ENCODE measurements at regions not wholly inside any gene's neighbourhood (a gene's known extent, or its start where the extent isn't known, plus 50 kb on each side); places are given as distances from the start of the nearest gene placed in this dataset.

DNA sequence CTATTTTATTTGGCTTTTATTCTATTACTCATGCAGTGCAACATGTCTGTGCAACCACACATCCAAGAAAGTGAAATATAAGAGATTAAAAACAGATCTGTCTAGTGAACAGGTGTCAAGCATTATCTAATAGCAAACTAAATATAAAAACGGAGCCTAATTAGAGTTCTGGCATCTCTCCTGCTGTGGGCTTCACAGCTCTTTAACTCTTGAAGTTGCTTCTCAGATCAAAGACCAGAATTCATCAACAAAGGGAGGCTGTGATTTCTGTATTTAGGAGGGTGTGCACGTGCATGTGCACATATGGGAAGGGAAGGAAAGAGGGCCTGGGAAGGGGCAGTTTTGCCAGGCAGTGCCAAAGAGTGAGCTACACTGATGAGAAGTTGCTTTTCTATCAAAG, 81.0 kb downstream of the MIS18A start:
- no peak overlapping the region for H3K4me3 ChIP-seq
- 2% methylated on average over 2 of the region's 2 CpGs for WGBS (ENCODE audit: insufficient coverage, insufficient replicate concordance, low lambda C conversion rate, missing lambda C conversion rate)
- POLR2A ChIA-PET, result no interaction called here
- no peaks in the 10 kb centered on the region for H3K36me3 ChIP-seq (ENCODE audit: control insufficient read depth in 2 of 2, insufficient read depth in 2 of 2, low read length in 1 of 2)
- FAIRE-seq (no peak), ATAC-seq (no peak), DNase-seq (ENCODE audit: low read depth, low spot score) (no peak)
- TF ChIP-seq RB1 (IDR thresholded peaks at IDR 0.05; ENCODE audit: borderline replicate concordance) (no peak), ZNF207 (IDR thresholded peaks at IDR 0.05; ENCODE audit: borderline replicate concordance) (no peak)
- no peak overlapping the region for H2AFZ ChIP-seq (ENCODE audit: control insufficient read depth, low read depth, low read length)
- RAD21 ChIA-PET (ENCODE audit: unreplicated experiment), result no interaction called here
- in situ Hi-C loops (cut with MboI) (no loop called here), intact Hi-C loops (cut with micrococcal nuclease; ENCODE audit: unreplicated experiment) (no loop called here)
- no TSS peak for BruUV-seq (replicated peaks)
- no peak overlapping the region for H3K4me2 ChIP-seq (ENCODE audit: control insufficient read depth, insufficient read depth)
- CTCF ChIA-PET, result no interaction called here
- H4K20me1 ChIP-seq (ENCODE audit: control insufficient read depth, insufficient read depth), result no peaks in the 10 kb centered on the region
- no peaks in the 10 kb centered on the region for H3K4me1 ChIP-seq (ENCODE audit: control insufficient read depth, insufficient read depth, low read length)
- no peak overlapping the region for H3K9ac ChIP-seq (ENCODE audit: control insufficient read depth, insufficient read depth, low read length)
- SMC1A ChIA-PET (ENCODE audit: uncharacterized antibody, unreplicated experiment), result no interaction called here
- no peaks in the 10 kb centered on the region for H3K79me2 ChIP-seq (ENCODE audit: control insufficient read depth, insufficient read depth, low read length)
- H3K27me3 ChIP-seq (replicated peaks in 1 of 2; ENCODE audit: control insufficient read depth in 2 of 2, insufficient read depth in 2 of 2, low read length in 1 of 2), result no peaks in the 10 kb centered on the region
- no peak overlapping the region for H3K27ac ChIP-seq (ENCODE audit: control insufficient read depth, insufficient read depth)
- H3K9me3 ChIP-seq (replicated peaks; ENCODE audit: control insufficient read depth, insufficient read depth, low read length), result no peaks in the 10 kb centered on the region; the same call in 2 of the 3 replicates

DNA sequence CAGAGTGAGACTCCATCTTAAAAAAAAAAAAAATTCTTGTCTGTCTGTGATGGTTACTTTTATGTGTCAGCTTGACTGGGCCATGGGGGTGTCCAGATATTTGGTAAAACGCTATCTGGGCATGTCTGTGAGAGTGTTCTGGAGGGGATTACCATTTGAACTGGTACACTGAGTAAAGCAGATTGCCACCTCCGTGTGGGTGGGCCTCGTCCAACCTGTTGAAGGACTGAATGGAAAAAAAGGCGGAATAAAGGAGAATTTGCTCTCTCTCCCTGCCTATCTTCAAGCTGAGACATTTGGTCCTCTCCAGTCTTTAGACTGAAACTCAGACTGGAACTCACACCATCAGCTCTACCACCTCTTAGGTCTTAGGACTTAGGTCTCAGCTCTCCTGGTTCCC, 82.8 kb downstream of the MIS18A start:
- Histone ChIP-seq H3K4me3 (no peak overlapping the region), H3K4me1 (ENCODE audit: control insufficient read depth, insufficient read depth, low read length) (no peaks in the 10 kb centered on the region; the same call in 1 of the 2 replicates), H3K79me2 (ENCODE audit: control insufficient read depth, insufficient read depth, low read length) (no peaks in the 10 kb centered on the region), H4K20me1 (ENCODE audit: control insufficient read depth, insufficient read depth) (no peaks in the 10 kb centered on the region), H3K27me3 (replicated peaks in 1 of 2; ENCODE audit: control insufficient read depth in 2 of 2, insufficient read depth in 2 of 2, low read length in 1 of 2) (no peaks in the 10 kb centered on the region), H3K27ac (ENCODE audit: control insufficient read depth, insufficient read depth) (no peak overlapping the region), H3K4me2 (ENCODE audit: control insufficient read depth, insufficient read depth) (no peak overlapping the region), H3K9ac (ENCODE audit: control insufficient read depth, insufficient read depth, low read length) (no peak overlapping the region), H2AFZ (ENCODE audit: control insufficient read depth, low read depth, low read length) (no peak overlapping the region), H3K9me3 (replicated peaks; ENCODE audit: control insufficient read depth, insufficient read depth, low read length) (no peaks in the 10 kb centered on the region; the same call in 2 of the 3 replicates), H3K36me3 (ENCODE audit: control insufficient read depth in 2 of 2, insufficient read depth in 2 of 2, low read length in 1 of 2) (no peaks in the 10 kb centered on the region)
- ChIA-PET SMC1A (ENCODE audit: uncharacterized antibody, unreplicated experiment) (no interaction called here), RAD21 (ENCODE audit: unreplicated experiment) (no interaction called here), POLR2A (no interaction called here), CTCF (no interaction called here)
- 10% methylated on average over 4 of the region's 4 CpGs for WGBS (ENCODE audit: insufficient coverage, insufficient replicate concordance, low lambda C conversion rate, missing lambda C conversion rate)
- intact Hi-C loops (cut with micrococcal nuclease; ENCODE audit: unreplicated experiment) (no loop called here), in situ Hi-C loops (cut with MboI) (no loop called here)
- ATAC-seq (no peak), FAIRE-seq (no peak), DNase-seq (ENCODE audit: low read depth, low spot score) (no peak)
- BruUV-seq (replicated peaks), result no TSS peak
- TF ChIP-seq, protein P1, sequence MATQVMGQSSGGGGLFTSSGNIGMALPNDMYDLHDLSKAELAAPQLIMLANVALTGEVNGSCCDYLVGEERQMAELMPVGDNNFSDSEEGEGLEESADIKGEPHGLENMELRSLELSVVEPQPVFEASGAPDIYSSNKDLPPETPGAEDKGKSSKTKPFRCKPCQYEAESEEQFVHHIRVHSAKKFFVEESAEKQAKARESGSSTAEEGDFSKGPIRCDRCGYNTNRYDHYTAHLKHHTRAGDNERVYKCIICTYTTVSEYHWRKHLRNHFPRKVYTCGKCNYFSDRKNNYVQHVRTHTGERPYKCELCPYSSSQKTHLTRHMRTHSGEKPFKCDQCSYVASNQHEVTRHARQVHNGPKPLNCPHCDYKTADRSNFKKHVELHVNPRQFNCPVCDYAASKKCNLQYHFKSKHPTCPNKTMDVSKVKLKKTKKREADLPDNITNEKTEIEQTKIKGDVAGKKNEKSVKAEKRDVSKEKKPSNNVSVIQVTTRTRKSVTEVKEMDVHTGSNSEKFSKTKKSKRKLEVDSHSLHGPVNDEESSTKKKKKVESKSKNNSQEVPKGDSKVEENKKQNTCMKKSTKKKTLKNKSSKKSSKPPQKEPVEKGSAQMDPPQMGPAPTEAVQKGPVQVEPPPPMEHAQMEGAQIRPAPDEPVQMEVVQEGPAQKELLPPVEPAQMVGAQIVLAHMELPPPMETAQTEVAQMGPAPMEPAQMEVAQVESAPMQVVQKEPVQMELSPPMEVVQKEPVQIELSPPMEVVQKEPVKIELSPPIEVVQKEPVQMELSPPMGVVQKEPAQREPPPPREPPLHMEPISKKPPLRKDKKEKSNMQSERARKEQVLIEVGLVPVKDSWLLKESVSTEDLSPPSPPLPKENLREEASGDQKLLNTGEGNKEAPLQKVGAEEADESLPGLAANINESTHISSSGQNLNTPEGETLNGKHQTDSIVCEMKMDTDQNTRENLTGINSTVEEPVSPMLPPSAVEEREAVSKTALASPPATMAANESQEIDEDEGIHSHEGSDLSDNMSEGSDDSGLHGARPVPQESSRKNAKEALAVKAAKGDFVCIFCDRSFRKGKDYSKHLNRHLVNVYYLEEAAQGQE (IDR thresholded peaks at IDR 0.05; ENCODE audit: low read depth, low read length), result no peak
- no peak for TF ChIP-seq NBN (IDR thresholded peaks at IDR 0.05)
- TF ChIP-seq MEF2B (IDR thresholded peaks at IDR 0.05; ENCODE audit: partially characterized antibody, poor library complexity, severe bottlenecking), result no peak
- no peak for TF ChIP-seq JUND (IDR thresholded peaks at IDR 0.05; ENCODE audit: low read depth, low read length)
- no peak for TF ChIP-seq SRF (IDR thresholded peaks at IDR 0.05; ENCODE audit: low read depth in 2 of 2, low read length in 2 of 2)
- no peak for TF ChIP-seq NRF1 (conservative IDR thresholded peaks at IDR 0.05; ENCODE audit: low read depth, low read length)
- no peak for TF ChIP-seq SPI1 (IDR thresholded peaks at IDR 0.05; ENCODE audit: borderline replicate concordance, insufficient read depth, low read depth, low read length)
- TF ChIP-seq, protein P2, sequence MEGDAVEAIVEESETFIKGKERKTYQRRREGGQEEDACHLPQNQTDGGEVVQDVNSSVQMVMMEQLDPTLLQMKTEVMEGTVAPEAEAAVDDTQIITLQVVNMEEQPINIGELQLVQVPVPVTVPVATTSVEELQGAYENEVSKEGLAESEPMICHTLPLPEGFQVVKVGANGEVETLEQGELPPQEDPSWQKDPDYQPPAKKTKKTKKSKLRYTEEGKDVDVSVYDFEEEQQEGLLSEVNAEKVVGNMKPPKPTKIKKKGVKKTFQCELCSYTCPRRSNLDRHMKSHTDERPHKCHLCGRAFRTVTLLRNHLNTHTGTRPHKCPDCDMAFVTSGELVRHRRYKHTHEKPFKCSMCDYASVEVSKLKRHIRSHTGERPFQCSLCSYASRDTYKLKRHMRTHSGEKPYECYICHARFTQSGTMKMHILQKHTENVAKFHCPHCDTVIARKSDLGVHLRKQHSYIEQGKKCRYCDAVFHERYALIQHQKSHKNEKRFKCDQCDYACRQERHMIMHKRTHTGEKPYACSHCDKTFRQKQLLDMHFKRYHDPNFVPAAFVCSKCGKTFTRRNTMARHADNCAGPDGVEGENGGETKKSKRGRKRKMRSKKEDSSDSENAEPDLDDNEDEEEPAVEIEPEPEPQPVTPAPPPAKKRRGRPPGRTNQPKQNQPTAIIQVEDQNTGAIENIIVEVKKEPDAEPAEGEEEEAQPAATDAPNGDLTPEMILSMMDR (IDR thresholded peaks at IDR 0.05 in 2 of 3, conservative IDR thresholded peaks at IDR 0.05 in 1 of 3; ENCODE audit: control insufficient read depth in 2 of 3, extremely low read depth in 1 of 3, insufficient read depth in 1 of 3, low read depth in 3 of 3, low read length in 3 of 3), result no peak
- no peak for TF ChIP-seq ZNF217 (IDR thresholded peaks at IDR 0.05)
- TF ChIP-seq NFXL1 (IDR thresholded peaks at IDR 0.05; ENCODE audit: borderline replicate concordance), result no peak
- TF ChIP-seq HDAC6 (IDR thresholded peaks at IDR 0.05; ENCODE audit: unreplicated experiment), result no peak
- TF ChIP-seq TCF7 (IDR thresholded peaks at IDR 0.05; ENCODE audit: borderline replicate concordance), result no peak
- TF ChIP-seq ATF7 (IDR thresholded peaks at IDR 0.05; ENCODE audit: low read depth), result no peak
